Transverse colon (tissue), 3 donors: ENCODE measurements at regions not wholly inside any gene's neighbourhood (a gene's known extent, or its start where the extent isn't known, plus 50 kb on each side); places are given as distances from the start of the nearest gene placed in this dataset.

Experiments
- POLR2A ChIP-seq: fragments of 450-650 bp; IDR thresholded peaks from one replicate; pipeline ENCODE4 v1.6.1; 2016; ENCODE audit warnings: antibody characterized with exemption, mild to moderate bottlenecking, moderate library complexity
- POLR2AphosphoS5 ChIP-seq, 3 donors: sonication (generic); formaldehyde crosslinking; IDR thresholded peaks; one replicate each; pipeline ENCODE4 v1.6.1; 2016; ENCODE audit warnings: antibody characterized with exemption in 3 of 3

DNA sequence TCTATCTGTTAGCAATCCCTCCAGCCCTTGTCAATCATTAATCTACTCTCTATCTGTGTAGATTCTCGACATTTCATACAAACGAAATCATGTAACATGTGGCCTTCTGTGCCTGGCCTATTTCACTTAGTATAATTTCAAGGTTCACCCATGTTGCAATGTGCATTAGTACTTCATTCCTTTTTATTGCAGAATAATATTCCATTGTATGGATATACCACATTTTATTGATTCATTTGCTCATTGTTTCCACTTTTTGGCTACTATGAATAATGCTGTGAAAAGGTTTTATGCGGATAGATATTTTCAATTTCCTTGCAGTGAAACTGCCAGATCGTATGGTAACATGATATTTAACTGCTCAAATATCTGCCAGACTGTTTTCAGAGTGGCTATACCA, 100.1 kb downstream of the MIAT start:
- TF ChIP-seq POLR2A: no peak
- no peak for TF ChIP-seq POLR2AphosphoS5 (IDR thresholded peaks at IDR 0.05)
